HCT116 (cell line): ENCODE measurements at regions not wholly inside any gene's neighbourhood (a gene's known extent, or its start where the extent isn't known, plus 50 kb on each side); places are given as distances from the start of the nearest gene placed in this dataset.

Source experiments
- ATAC-seq: fragments of 200-7000 bp; cut with Tn5 transposase; 2 replicates; pipeline ENCODE4 v1.9.1; 2020; ENCODE audit warnings: mild to moderate bottlenecking, moderate library complexity
- BruUV-seq: library from RNA; stranded (reverse); fragments of 400-500 nt; replicated peaks from 2 replicates; lab custom pipeline; 2021; lab: Mats Ljungman, UMichigan
- CTCF ChIA-PET: fragments of 300-600 bp; sonication (Branson Sonifier 250); formaldehyde crosslinking; loops from one replicate; lab custom pipeline; 2021; ENCODE audit warnings: antibody characterized with exemption; lab: Charles Lee
- POLR2A ChIA-PET: fragments of 300-600, 350-600 bp; sonication (Branson Sonifier 250); formaldehyde crosslinking; loops from one replicate; lab custom pipeline; 2021; ENCODE audit warnings: antibody characterized with exemption; lab: Charles Lee
- RAD21 ChIA-PET, 2 experiments: fragments of 300-600 bp; sonication (Branson Sonifier 250); formaldehyde crosslinking; loops; one replicate each; lab custom pipeline; 2023; ENCODE audit warnings: low total read pairs in 2 of 2; ENCODE audit not compliant: uncharacterized antibody in 2 of 2, unreplicated experiment in 2 of 2, low non-redundant PET in 1 of 2; lab: Charles Lee
- DNase-seq: peaks from one replicate; pipeline ENCODE4 v3.0.0-alpha.2; 2010; ENCODE audit warnings: low read depth, low spot score
- H2AFZ ChIP-seq: fragments of 200-600 bp; shearing (Covaris generic), sonication (generic); 2 replicates; pipeline ENCODE4 v1.6.1; 2017; ENCODE audit warnings: low read depth, mixed run types, mixed read lengths, antibody characterized with exemption, low read length; ENCODE audit not compliant: poor library complexity, severe bottlenecking
- H3K27ac ChIP-seq: 2 replicates; pipeline ENCODE4 v1.5.1; 2012; ENCODE audit warnings: low read depth, low read length
- H3K27me3 ChIP-seq: fragments of 200-600 bp; sonication (generic); 2 replicates; pipeline ENCODE4 v1.6.1; 2016; ENCODE audit warnings: mixed run types, low read length, mixed read lengths; ENCODE audit not compliant: insufficient read depth
- H3K36me3 ChIP-seq, 2 experiments: fragments of 200-500 bp in 1 of 2; fragments of 200-600 bp in 1 of 2; sonication (Bioruptor generic) in 1 of 2; sonication (generic) in 1 of 2; 2 replicates each; pipeline versions ENCODE4 v1.5.1 to v1.6.1; 2014 to 2016; ENCODE audit warnings: low read length in 2 of 2, inconsistent platforms in 1 of 2, mixed read lengths in 1 of 2, mixed run types in 1 of 2; ENCODE audit not compliant: insufficient read depth in 2 of 2, control insufficient read depth in 1 of 2
- H3K4me1 ChIP-seq, 2 experiments: fragments of 200-600 bp in 1 of 2; sonication (generic) in 1 of 2; 2 replicates each; pipeline versions ENCODE4 v1.5.1 to v1.6.1; 2012 to 2017; ENCODE audit warnings: low read length in 2 of 2, inconsistent platforms in 1 of 2, mild to moderate bottlenecking in 1 of 2, mixed read lengths in 1 of 2, mixed run types in 1 of 2, moderate library complexity in 1 of 2; ENCODE audit not compliant: insufficient read depth in 2 of 2, control insufficient read depth in 1 of 2
- H3K4me2 ChIP-seq: fragments of 200-600 bp; sonication (generic); 2 replicates; pipeline ENCODE4 v1.6.1; 2017; ENCODE audit warnings: mixed run types, low read length, mixed read lengths
- H3K4me3 ChIP-seq, 2 experiments: fragments of 200-600 bp in 1 of 2; sonication (generic) in 1 of 2; replicated peaks in 1 of 2; 2 replicates each; pipeline ENCODE4 v1.5.1; 2011 to 2016; ENCODE audit warnings: low read length in 2 of 2, control low read depth in 1 of 2, low read depth in 1 of 2, mild to moderate bottlenecking in 1 of 2, mixed read lengths in 1 of 2, mixed run types in 1 of 2
- H3K79me2 ChIP-seq: fragments of 200-600 bp; sonication (generic); 2 replicates; pipeline ENCODE4 v1.6.1; 2017; ENCODE audit warnings: mild to moderate bottlenecking, mixed run types, low read length, moderate library complexity, mixed read lengths; ENCODE audit not compliant: insufficient read depth
- H3K9ac ChIP-seq: fragments of 200-600 bp; sonication (generic); 2 replicates; pipeline ENCODE4 v1.6.1; 2016; ENCODE audit warnings: low read length, mixed read lengths
- H3K9me2 ChIP-seq: fragments of 200-600 bp; sonication (generic), shearing (Covaris generic); 2 replicates; pipeline ENCODE4 v1.6.1; 2017; ENCODE audit warnings: mixed run types, mild to moderate bottlenecking, moderate library complexity; ENCODE audit not compliant: insufficient read depth
- H3K9me3 ChIP-seq, 2 experiments: fragments of 200-500 bp in 1 of 2; fragments of 200-600 bp in 1 of 2; sonication (Bioruptor generic) in 1 of 2; sonication (generic) in 1 of 2; 2 replicates each; pipeline ENCODE4 v1.6.1; 2014 to 2017; ENCODE audit warnings: low read length in 2 of 2, mixed read lengths in 2 of 2, inconsistent platforms in 1 of 2, low read depth in 1 of 2, mild to moderate bottlenecking in 1 of 2, mixed run types in 1 of 2, moderate library complexity in 1 of 2; ENCODE audit not compliant: control insufficient read depth in 1 of 2, insufficient read depth in 1 of 2
- H4K20me1 ChIP-seq: fragments of 200-600 bp; sonication (generic), shearing (Covaris generic); 2 replicates; pipeline ENCODE4 v1.6.1; 2017; ENCODE audit warnings: mixed run types, mild to moderate bottlenecking, moderate library complexity; ENCODE audit not compliant: insufficient read depth
- RAD21 ChIP-seq: IDR thresholded peaks from 2 replicates; pipeline ENCODE4 v1.6.1; 2012; ENCODE audit warnings: low read depth, mild to moderate bottlenecking
- intact Hi-C: fragments of 100-400 bp; cut with micrococcal nuclease; formaldehyde crosslinking; loops from 2 replicates; pipeline ENCODE4 v1.10.0; 2022
- TF ChIP-seq, protein P1 (sequence below): IDR thresholded peaks from 2 replicates; pipeline ENCODE4 v1.6.1; 2012
- TF ChIP-seq, protein P2 (sequence below), 3 experiments: fragments of 200-600 bp in 1 of 3; sonication (generic) in 1 of 3; IDR thresholded peaks in 2 of 3; conservative IDR thresholded peaks in 1 of 3; 2 replicates each; pipeline ENCODE4 v1.5.1; 2012 to 2017; ENCODE audit warnings: low read depth in 2 of 3, low read length in 2 of 3, antibody characterized with exemption in 1 of 3, borderline replicate concordance in 1 of 3, control low read depth in 1 of 3, mild to moderate bottlenecking in 1 of 3, mixed read lengths in 1 of 3, mixed run types in 1 of 3, moderate library complexity in 1 of 3; ENCODE audit not compliant: insufficient read depth in 1 of 3

DNA sequence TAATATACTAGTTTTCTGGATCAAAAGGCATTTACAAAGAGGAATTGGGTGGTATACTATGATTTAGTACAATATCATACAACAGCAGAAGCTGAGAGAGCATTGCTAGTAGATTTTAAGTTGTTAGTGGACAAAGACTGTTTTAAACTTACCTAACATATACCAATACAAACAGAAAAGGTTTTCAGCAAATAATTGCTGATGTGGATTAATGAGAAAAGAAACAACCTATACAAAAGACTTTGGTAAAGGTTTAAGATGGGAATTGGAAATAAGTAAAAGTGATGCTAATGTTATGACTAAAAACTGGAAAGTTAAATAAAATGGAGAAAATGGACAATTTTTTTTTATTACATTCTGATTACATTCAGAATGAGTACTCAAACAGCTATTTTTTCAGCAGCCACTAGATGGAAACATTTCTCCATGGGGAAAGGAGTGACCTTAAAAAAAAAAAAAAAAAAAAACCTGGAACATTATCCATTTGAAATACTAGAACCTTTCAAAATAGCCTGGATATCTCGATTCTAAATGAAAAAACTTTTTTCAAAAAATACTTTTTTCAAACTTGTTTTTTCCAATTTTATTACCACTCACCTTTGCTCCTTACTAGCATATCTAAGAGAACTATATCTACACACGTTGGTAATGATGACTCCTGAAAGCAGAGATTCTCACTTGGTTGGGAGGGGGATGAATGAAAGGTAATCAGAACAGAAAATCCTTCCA lies 55.4 kb downstream of the EPRS1 start:
- intact Hi-C loops, result loop anchor here (5.0 to 10.0 kb wide), 2 partner anchors 154 to 784 kb away; no protein-coding TSS in a partner anchor

More for the DNA sequence above, 55.4 kb downstream of the EPRS1 start:
- ATAC-seq, result peak; percentile 38; the same call in 1 of the 2 replicates
- no peak overlapping the region for H3K9ac ChIP-seq
- H4K20me1 ChIP-seq, result no peaks in the 10 kb centered on the region
- ChIA-PET RAD21 (no interaction called here), CTCF (interaction anchor here (0.7 to 1.8 kb wide), 12 partner anchors 8 to 742 kb away, joined by 3 to 8 read pairs (median 4); no protein-coding TSS in a partner anchor), POLR2A (interaction anchor here (1.5 kb wide), 1 partner anchor 22 kb away, joined by 3 read pairs; no protein-coding TSS in a partner anchor)
- no peak overlapping the region for H3K4me3 ChIP-seq
- TF ChIP-seq, protein P1, sequence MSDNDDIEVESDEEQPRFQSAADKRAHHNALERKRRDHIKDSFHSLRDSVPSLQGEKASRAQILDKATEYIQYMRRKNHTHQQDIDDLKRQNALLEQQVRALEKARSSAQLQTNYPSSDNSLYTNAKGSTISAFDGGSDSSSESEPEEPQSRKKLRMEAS, result no peak
- TF ChIP-seq, protein P2, sequence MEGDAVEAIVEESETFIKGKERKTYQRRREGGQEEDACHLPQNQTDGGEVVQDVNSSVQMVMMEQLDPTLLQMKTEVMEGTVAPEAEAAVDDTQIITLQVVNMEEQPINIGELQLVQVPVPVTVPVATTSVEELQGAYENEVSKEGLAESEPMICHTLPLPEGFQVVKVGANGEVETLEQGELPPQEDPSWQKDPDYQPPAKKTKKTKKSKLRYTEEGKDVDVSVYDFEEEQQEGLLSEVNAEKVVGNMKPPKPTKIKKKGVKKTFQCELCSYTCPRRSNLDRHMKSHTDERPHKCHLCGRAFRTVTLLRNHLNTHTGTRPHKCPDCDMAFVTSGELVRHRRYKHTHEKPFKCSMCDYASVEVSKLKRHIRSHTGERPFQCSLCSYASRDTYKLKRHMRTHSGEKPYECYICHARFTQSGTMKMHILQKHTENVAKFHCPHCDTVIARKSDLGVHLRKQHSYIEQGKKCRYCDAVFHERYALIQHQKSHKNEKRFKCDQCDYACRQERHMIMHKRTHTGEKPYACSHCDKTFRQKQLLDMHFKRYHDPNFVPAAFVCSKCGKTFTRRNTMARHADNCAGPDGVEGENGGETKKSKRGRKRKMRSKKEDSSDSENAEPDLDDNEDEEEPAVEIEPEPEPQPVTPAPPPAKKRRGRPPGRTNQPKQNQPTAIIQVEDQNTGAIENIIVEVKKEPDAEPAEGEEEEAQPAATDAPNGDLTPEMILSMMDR (IDR thresholded peaks at IDR 0.05 in 2 of 3, conservative IDR thresholded peaks at IDR 0.05 in 1 of 3; ENCODE audit: borderline replicate concordance in 1 of 3, insufficient read depth in 1 of 3, low read depth in 2 of 3, low read length in 2 of 3), result peak; percentile 42 to 77 (median 63); a peak in 5 of 6 replicates
- TF ChIP-seq RAD21, result peak; percentile 62
- H3K4me1 ChIP-seq, result no peaks in the 10 kb centered on the region
- no peak overlapping the region for H3K27ac ChIP-seq
- no peaks in the 10 kb centered on the region for H3K79me2 ChIP-seq
- no peaks in the 10 kb centered on the region for H3K9me3 ChIP-seq
- DNase-seq, result peak; percentile 8
- no peak overlapping the region for H3K4me2 ChIP-seq
- no peak overlapping the region for H2AFZ ChIP-seq
- BruUV-seq, result no TSS peak
- no peaks in the 10 kb centered on the region for H3K9me2 ChIP-seq
- no peaks in the 10 kb centered on the region for H3K27me3 ChIP-seq
- peaks cover 11 to 20% of the 10 kb centered on the region in 2 experiments; a peak in 3 of 4 replicates for H3K36me3 ChIP-seq
